NCI-H748 (cell line): ENCODE measurements at regions not wholly inside any gene's neighbourhood (a gene's known extent, or its start where the extent isn't known, plus 50 kb on each side); places are given as distances from the start of the nearest gene placed in this dataset.

Experiments
- DNase-seq: peaks from one replicate; lab custom pipeline; 2025; ENCODE audit not compliant: unreplicated experiment; lab: John Stamatoyannopoulos, UW

GRCh38 chr1:5479876-5480646, 512.2 kb downstream of the NPHP4 start:
- DNase-seq = no peak

GRCh38 chr1:5478961-5479360, 513.3 kb downstream of the NPHP4 start:
- no peak for DNase-seq

GRCh38 chr1:5478156-5478695, 514.0 kb downstream of the NPHP4 start:
- no peak for DNase-seq

- DNase-seq = peak; percentile 74
Measured at GRCh38 chr1:5477716-5478115, 514.5 kb downstream of the NPHP4 start.

- peak; percentile 17 for DNase-seq
Measured at GRCh38 chr1:5475572-5475971, 516.7 kb downstream of the NPHP4 start.

- DNase-seq = no peak
Measured at GRCh38 chr1:5473268-5473667, 519.0 kb downstream of the NPHP4 start.

- DNase-seq = no peak
Measured at GRCh38 chr1:5466487-5466886, 525.7 kb downstream of the NPHP4 start.

- no peak for DNase-seq
Measured at GRCh38 chr1:5465281-5465711, 526.9 kb downstream of the NPHP4 start.

- DNase-seq = no peak
Measured at GRCh38 chr1:5464366-5464765, 527.9 kb downstream of the NPHP4 start.

- DNase-seq = no peak
Measured at GRCh38 chr1:5460974-5461373, 531.3 kb downstream of the NPHP4 start.

GRCh38 chr1:5459839-5460610, 532.2 kb downstream of the NPHP4 start:
- no peak for DNase-seq

GRCh38 chr1:5458248-5458647, 534.0 kb downstream of the NPHP4 start:
- DNase-seq = no peak

GRCh38 chr1:5456090-5456811, 536.0 kb downstream of the NPHP4 start:
- peak; percentile 25 for DNase-seq

GRCh38 chr1:5455651-5456050, 536.6 kb downstream of the NPHP4 start:
- no peak for DNase-seq

GRCh38 chr1:5455056-5455455, 537.2 kb downstream of the NPHP4 start:
- no peak for DNase-seq

GRCh38 chr1:5453347-5453746, 538.9 kb downstream of the NPHP4 start:
- no peak for DNase-seq

GRCh38 chr1:5451671-5452070, 540.6 kb downstream of the NPHP4 start:
- DNase-seq = no peak

GRCh38 chr1:5448486-5448885, 543.7 kb downstream of the NPHP4 start:
- DNase-seq = peak; percentile 70

- peak; percentile 93 for DNase-seq
Measured at GRCh38 chr1:5447503-5447960, 544.7 kb downstream of the NPHP4 start.

GRCh38 chr1:5444396-5444795, 547.8 kb downstream of the NPHP4 start:
- peak; percentile 13 for DNase-seq

GRCh38 chr1:5436808-5437207, 555.4 kb downstream of the NPHP4 start:
- no peak for DNase-seq
